ENCODE measurements at regions not wholly inside any gene's neighbourhood (a gene's known extent, or its start where the extent isn't known, plus 50 kb on each side); places are given as distances from the start of the nearest gene placed in this dataset.

DNA sequence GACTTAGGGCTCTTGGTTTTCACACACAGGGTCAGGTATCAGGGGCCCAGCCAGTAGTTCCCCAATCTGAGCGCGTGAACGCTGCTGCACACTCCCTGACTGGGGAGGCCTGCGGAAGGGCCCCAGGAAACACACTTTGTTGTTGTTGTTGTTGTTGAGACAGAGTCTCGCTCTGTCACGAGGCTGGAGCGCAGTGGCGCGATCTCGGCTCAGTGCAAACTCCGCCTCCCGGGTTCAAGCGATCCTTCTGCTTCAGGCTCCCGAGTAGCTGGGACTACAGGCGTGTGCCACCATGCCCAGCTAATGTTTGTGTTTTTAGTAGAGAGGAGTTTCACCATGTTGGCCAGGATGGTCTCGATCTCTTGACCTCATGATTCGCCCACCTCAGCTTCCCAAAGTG lies 190.4 kb upstream of the GPR12 start:
- TF ChIP-seq SUZ12 (IDR thresholded peaks at IDR 0.05) (no peak), FOXK2 (IDR thresholded peaks at IDR 0.05) (no peak), HDGF (IDR thresholded peaks at IDR 0.05; ENCODE audit: borderline replicate concordance) (no peak), TARDBP (IDR thresholded peaks at IDR 0.05) (no peak), FOXA1 (IDR thresholded peaks at IDR 0.05) (no peak), ELF4 (IDR thresholded peaks at IDR 0.05) (no peak), ZNF384 (IDR thresholded peaks at IDR 0.05) (no peak), SP1 (IDR thresholded peaks at IDR 0.05) (no peak), CTBP1 (IDR thresholded peaks at IDR 0.05; ENCODE audit: borderline replicate concordance) (no peak)
